ENCODE measurements at regions not wholly inside any gene's neighbourhood (a gene's known extent, or its start where the extent isn't known, plus 50 kb on each side); places are given as distances from the start of the nearest gene placed in this dataset.
"Not testable (repeated sequence)": the region's sequence is repeated elsewhere in the genome, so short reads cannot be mapped to it uniquely, and the experiment has no call there.

DNA sequence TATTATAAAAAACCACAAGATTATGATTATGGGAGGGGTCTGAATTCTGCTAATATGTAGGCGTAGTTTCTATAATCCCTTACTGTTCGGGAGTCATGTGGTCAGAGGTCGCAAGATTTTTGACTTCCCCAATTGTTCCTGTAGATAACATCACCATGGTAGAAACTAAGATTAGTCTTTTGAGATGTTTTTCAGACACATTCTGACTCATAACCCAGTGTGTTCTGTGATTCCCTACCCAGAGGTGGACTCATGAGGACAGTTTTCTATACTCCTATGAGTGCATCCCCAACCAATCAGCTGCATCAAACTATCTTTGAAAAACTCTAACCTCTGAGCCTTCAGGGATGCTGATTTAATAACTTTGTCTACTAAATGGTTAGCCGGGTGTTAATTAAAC is 175.5 kb downstream of the RFPL4B start:
- no peak overlapping the region for H3K27ac ChIP-seq
- H3K4me3 ChIP-seq, result no peak overlapping the region
- no peaks in the 10 kb centered on the region for H3K36me3 ChIP-seq
- DNase-seq, result no peak
- no peaks in the 10 kb centered on the region for H3K4me1 ChIP-seq
- no peaks in the 10 kb centered on the region for H3K27me3 ChIP-seq
- TF ChIP-seq, protein P1, sequence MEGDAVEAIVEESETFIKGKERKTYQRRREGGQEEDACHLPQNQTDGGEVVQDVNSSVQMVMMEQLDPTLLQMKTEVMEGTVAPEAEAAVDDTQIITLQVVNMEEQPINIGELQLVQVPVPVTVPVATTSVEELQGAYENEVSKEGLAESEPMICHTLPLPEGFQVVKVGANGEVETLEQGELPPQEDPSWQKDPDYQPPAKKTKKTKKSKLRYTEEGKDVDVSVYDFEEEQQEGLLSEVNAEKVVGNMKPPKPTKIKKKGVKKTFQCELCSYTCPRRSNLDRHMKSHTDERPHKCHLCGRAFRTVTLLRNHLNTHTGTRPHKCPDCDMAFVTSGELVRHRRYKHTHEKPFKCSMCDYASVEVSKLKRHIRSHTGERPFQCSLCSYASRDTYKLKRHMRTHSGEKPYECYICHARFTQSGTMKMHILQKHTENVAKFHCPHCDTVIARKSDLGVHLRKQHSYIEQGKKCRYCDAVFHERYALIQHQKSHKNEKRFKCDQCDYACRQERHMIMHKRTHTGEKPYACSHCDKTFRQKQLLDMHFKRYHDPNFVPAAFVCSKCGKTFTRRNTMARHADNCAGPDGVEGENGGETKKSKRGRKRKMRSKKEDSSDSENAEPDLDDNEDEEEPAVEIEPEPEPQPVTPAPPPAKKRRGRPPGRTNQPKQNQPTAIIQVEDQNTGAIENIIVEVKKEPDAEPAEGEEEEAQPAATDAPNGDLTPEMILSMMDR (IDR thresholded peaks at IDR 0.05), result no peak
- TF ChIP-seq POLR2A (IDR thresholded peaks at IDR 0.05), result no peak
- WGBS, 2 donors, result 68 to 72% methylated on average over 4 of the region's 4 CpGs
- intact Hi-C loops (cut with DNase I), result no loop called here
- H3K9me3 ChIP-seq, result no peaks in the 10 kb centered on the region

DNA sequence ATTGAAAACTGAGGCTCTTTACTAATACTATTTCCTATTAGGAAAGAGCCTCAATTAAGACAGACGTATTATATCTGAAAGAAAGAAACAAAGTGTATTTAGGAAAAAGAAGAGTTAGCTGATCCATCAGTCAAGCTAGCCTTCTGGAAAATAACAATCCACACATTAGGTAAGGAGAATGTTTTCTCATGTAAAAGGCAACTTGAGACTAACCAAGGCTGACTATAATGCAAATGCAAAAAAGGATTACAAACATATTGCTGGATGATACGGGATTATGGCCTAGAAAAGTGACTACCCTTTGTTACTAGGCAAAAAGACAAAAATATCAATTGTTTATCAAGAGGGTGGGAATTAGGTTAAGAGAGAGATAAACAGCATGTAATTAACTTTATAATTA is 176.9 kb downstream of the RFPL4B start:
- H3K27me3 ChIP-seq, result no peaks in the 10 kb centered on the region
- H3K4me3 ChIP-seq, result no peak overlapping the region
- no peak for DNase-seq
- H3K9me3 ChIP-seq, result no peaks in the 10 kb centered on the region
- TF ChIP-seq, protein P1 (IDR thresholded peaks at IDR 0.05), result no peak
- no peak for TF ChIP-seq POLR2A (IDR thresholded peaks at IDR 0.05)
- no peaks in the 10 kb centered on the region for H3K4me1 ChIP-seq
- H3K27ac ChIP-seq, result no peak overlapping the region
- H3K36me3 ChIP-seq, result no peaks in the 10 kb centered on the region
- intact Hi-C loops (cut with DNase I), result no loop called here
- 65 to 85% methylated on average over 2 of the region's 2 CpGs for WGBS, 2 donors

DNA sequence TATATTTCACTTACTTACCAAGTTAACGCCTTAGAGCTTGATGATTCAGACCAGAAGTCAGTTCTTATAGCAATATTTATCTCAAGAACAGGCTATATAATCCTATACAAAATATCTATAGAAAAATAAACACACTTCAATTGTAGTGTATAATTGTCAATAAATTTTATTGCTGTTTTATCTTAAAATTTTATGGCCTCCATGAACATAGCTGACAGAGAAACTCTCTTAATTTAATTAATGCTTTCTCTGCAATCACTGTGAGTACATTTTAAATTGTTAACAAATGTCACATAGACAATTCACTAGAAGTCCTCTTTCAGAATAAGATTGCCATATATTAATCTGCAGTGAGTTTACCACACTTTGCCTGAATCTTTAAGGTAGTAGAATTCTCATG is 178.6 kb downstream of the RFPL4B start:
- TF ChIP-seq, protein P1 (IDR thresholded peaks at IDR 0.05), result no peak
- no peak for TF ChIP-seq POLR2A (IDR thresholded peaks at IDR 0.05)
- Histone ChIP-seq H3K9me3 (no peaks in the 10 kb centered on the region), H3K4me3 (no peak overlapping the region), H3K36me3 (no peaks in the 10 kb centered on the region), H3K27me3 (no peaks in the 10 kb centered on the region), H3K27ac (no peak overlapping the region), H3K4me1 (no peaks in the 10 kb centered on the region)
- 83 to 89% methylated on average over 1 of the region's 1 CpG for WGBS, 2 donors
- intact Hi-C loops (cut with DNase I), result no loop called here
- no peak for DNase-seq

DNA sequence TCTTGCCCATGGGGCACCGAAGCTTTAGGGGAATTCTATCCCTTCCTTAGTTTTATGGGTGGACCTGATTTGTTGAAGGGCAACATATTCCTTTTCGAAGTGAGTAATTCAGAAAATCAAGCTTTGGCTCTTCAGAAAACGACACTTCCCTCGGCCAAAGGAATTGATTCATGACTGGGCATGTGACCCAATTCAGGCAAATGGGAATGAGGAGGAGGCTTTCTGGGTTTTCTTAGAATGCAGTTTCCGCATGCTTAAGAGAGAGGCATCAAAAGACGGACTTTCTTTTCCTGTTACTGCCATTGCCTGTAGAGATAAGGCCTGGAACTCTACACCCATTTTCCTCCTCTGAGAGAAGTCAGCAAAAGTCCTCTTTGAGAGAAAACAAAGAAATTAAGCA is 179.5 kb downstream of the RFPL4B start:
- H3K9me3 ChIP-seq, result no peaks in the 10 kb centered on the region
- no peak for DNase-seq
- no peak overlapping the region for H3K4me3 ChIP-seq
- TF ChIP-seq, protein P1 (IDR thresholded peaks at IDR 0.05), result no peak
- no peak for TF ChIP-seq POLR2A (IDR thresholded peaks at IDR 0.05)
- WGBS, 2 donors, result 84 to 95% methylated on average over 6 of the region's 6 CpGs
- intact Hi-C loops (cut with DNase I), result no loop called here
- H3K36me3 ChIP-seq, result no peaks in the 10 kb centered on the region
- no peaks in the 10 kb centered on the region for H3K27me3 ChIP-seq
- no peak overlapping the region for H3K27ac ChIP-seq
- no peaks in the 10 kb centered on the region for H3K4me1 ChIP-seq

DNA sequence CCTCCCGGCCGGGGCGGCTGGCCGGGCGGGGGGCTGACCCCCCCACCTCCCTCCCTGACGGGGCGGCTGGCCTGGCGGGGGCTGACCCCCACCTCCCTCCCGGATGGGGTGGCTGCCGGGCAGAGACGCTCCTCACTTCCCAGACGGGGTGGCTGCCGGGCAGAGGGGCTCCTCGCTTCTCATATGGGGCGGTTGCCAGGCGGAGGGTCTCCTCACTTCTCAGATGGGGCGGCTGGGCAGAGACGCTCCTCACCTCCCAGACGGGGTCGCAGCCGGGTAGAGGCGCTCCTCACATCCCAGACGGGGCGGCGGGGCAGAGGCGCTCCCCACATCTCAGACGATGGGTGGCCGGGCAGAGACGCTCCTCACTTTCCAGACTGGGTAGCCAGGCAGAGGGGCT is 181.2 kb downstream of the RFPL4B start:
- H3K27me3 ChIP-seq; H3K9me3 ChIP-seq; H3K4me3 ChIP-seq; intact Hi-C loops (cut with DNase I); H3K4me1 ChIP-seq; H3K27ac ChIP-seq; H3K36me3 ChIP-seq; DNase-seq: not testable (repeated sequence)
- WGBS, 2 donors, result no CpG with 5 or more reads among the region's 29 CpGs

DNA sequence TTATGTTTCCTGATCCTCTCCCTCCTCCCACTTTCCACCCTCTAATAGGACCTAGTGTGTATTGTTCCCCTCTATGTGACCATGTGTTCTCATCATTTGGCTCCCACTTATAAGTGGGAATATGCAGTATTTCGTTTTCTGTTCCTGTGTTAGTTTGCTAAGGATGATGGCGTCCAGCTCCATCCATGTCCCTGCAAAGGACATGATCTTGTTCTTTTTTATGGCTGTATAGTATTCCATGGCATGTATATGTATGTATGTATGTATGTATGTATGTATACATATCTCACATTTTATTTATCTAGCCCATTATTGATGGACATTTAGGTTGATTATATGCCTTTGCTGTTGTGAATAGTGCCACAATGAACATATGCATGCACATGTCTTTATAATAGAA is 188.7 kb downstream of the RFPL4B start:
- WGBS, 2 donors, result 46 to 78% methylated on average over 2 of the region's 2 CpGs
- TF ChIP-seq POLR2A (IDR thresholded peaks at IDR 0.05), result no peak
- TF ChIP-seq, protein P1 (IDR thresholded peaks at IDR 0.05), result no peak

More for the DNA sequence above, 188.7 kb downstream of the RFPL4B start:
- Histone ChIP-seq H3K4me1 (no peaks in the 10 kb centered on the region), H3K36me3 (no peaks in the 10 kb centered on the region), H3K27ac (no peak overlapping the region), H3K27me3 (no peaks in the 10 kb centered on the region), H3K9me3 (no peaks in the 10 kb centered on the region), H3K4me3 (no peak overlapping the region)
- no peak for DNase-seq
- intact Hi-C loops (cut with DNase I), result no loop called here

Measured in esophagus squamous epithelium (tissue), 5 donors.